ENCODE measurements at regions not wholly inside any gene's neighbourhood (a gene's known extent, or its start where the extent isn't known, plus 50 kb on each side); places are given as distances from the start of the nearest gene placed in this dataset.

- Histone ChIP-seq H3K4me3 (no peak overlapping the region), H3K27ac (peak overlapping the region; percentile 82 to 83), H3K4me1 (replicated peaks) (peaks cover 14% of the 10 kb centered on the region), H3K9me3 (no peaks in the 10 kb centered on the region), H3K27me3 (replicated peaks; ENCODE audit: insufficient read depth) (no peaks in the 10 kb centered on the region), H3K36me3 (no peaks in the 10 kb centered on the region)
- TF ChIP-seq POLR2AphosphoS5 (IDR thresholded peaks at IDR 0.05) (no peak), POLR2A (IDR thresholded peaks at IDR 0.05) (no peak), CTCF (IDR thresholded peaks at IDR 0.05) (no peak)
- intact Hi-C loops (cut with DNase I): loop anchor here (2.0 to 5.0 kb wide), 2 partner anchors 71 to 116 kb away; partner anchors contain the start of gene CEBPB
- no peak for DNase-seq (ENCODE audit: low spot score)
- WGBS: 56% methylated on average over 3 of the region's 3 CpGs
These were observed 117.5 kb downstream of the CEBPB start for GRCh38 chr20:50308166-50308512.

GRCh38 chr20:50308513-50309279 is 118.1 kb downstream of the CEBPB start:
- no peaks in the 10 kb centered on the region for H3K9me3 ChIP-seq
- no peak overlapping the region for H3K4me3 ChIP-seq
- peak in 1 of 4 experiments; percentile 12 for TF ChIP-seq CTCF (IDR thresholded peaks at IDR 0.05)
- TF ChIP-seq POLR2A (IDR thresholded peaks at IDR 0.05): peak; percentile 45
- peak; percentile 62 for TF ChIP-seq POLR2AphosphoS5 (IDR thresholded peaks at IDR 0.05)
- DNase-seq (ENCODE audit: low spot score): peak; percentile 70
- intact Hi-C loops (cut with DNase I): loop anchor here (2.0 to 5.0 kb wide), 2 partner anchors 70 to 116 kb away; partner anchors contain the start of gene CEBPB
- 8% methylated on average over 19 of the region's 20 CpGs for WGBS
- H3K4me1 ChIP-seq (replicated peaks): peaks cover 14% of the 10 kb centered on the region
- peak overlapping the region; percentile 82 to 83 for H3K27ac ChIP-seq
- no peaks in the 10 kb centered on the region for H3K27me3 ChIP-seq (replicated peaks; ENCODE audit: insufficient read depth)
- H3K36me3 ChIP-seq: no peaks in the 10 kb centered on the region

- TF ChIP-seq CTCF (IDR thresholded peaks at IDR 0.05) (no peak), POLR2AphosphoS5 (IDR thresholded peaks at IDR 0.05) (no peak), POLR2A (IDR thresholded peaks at IDR 0.05) (no peak)
- Histone ChIP-seq H3K4me1 (replicated peaks) (peaks cover 9% of the 10 kb centered on the region), H3K9me3 (no peaks in the 10 kb centered on the region), H3K4me3 (no peak overlapping the region), H3K27me3 (replicated peaks; ENCODE audit: insufficient read depth) (no peaks in the 10 kb centered on the region), H3K27ac (peak overlapping the region; percentile 82 to 83), H3K36me3 (no peaks in the 10 kb centered on the region)
- intact Hi-C loops (cut with DNase I): loop anchor here (2.0 to 5.0 kb wide), 2 partner anchors 69 to 117 kb away; partner anchors contain the start of gene CEBPB
- peak; percentile 4 for DNase-seq (ENCODE audit: low spot score)
- WGBS: 35% methylated on average over 11 of the region's 11 CpGs
These were observed 118.7 kb downstream of the CEBPB start for GRCh38 chr20:50309280-50309763.

- TF ChIP-seq POLR2AphosphoS5 (IDR thresholded peaks at IDR 0.05): no peak
- TF ChIP-seq POLR2A (IDR thresholded peaks at IDR 0.05): no peak
- no peak for TF ChIP-seq CTCF (IDR thresholded peaks at IDR 0.05)
- Histone ChIP-seq H3K27me3 (replicated peaks; ENCODE audit: insufficient read depth) (no peaks in the 10 kb centered on the region), H3K4me1 (replicated peaks) (peaks cover 9% of the 10 kb centered on the region), H3K36me3 (no peaks in the 10 kb centered on the region), H3K9me3 (no peaks in the 10 kb centered on the region), H3K27ac (peak overlapping the region; percentile 82 to 83), H3K4me3 (no peak overlapping the region)
- 88% methylated on average over 20 of the region's 20 CpGs for whole genome bisulfite sequencing
- intact Hi-C loops (cut with DNase I): loop anchor here (2.0 to 5.0 kb wide), 2 partner anchors 69 to 118 kb away; partner anchors contain the start of gene CEBPB
- peak; percentile 3 for DNase-seq (ENCODE audit: low spot score)
These were observed 119.4 kb downstream of the CEBPB start for GRCh38 chr20:50309764-50310672.
